GM23338 (cell line): ENCODE measurements at regions not wholly inside any gene's neighbourhood (a gene's known extent, or its start where the extent isn't known, plus 50 kb on each side); places are given as distances from the start of the nearest gene placed in this dataset.

ENCODE experiments used
- ATAC-seq: fragments of 200-7000 bp; cut with Tn5 transposase; 3 replicates; pipeline ENCODE4 v1.9.1; 2020
- DNase-seq: peaks from one replicate; pipeline ENCODE4 v3.0.0-alpha.2; 2015; ENCODE audit warnings: low spot score
- H2AFZ ChIP-seq: fragments of 200-600 bp; sonication (generic); 2 replicates; pipeline ENCODE4 v1.8.0; 2016; ENCODE audit warnings: antibody characterized with exemption, mild to moderate bottlenecking, moderate library complexity
- H3F3A ChIP-seq: fragments of 200-600 bp; sonication (generic); replicated peaks from 2 replicates; pipeline ENCODE4 v1.8.0; 2017; ENCODE audit warnings: antibody characterized with exemption, mixed run types, low read depth
- H3K27ac ChIP-seq: fragments of 200-600 bp; sonication (generic); 2 replicates; pipeline ENCODE4 v1.6.1; 2016; ENCODE audit warnings: low read depth
- H3K27me3 ChIP-seq: fragments of 200-600 bp; sonication (generic); 2 replicates; pipeline ENCODE4 v1.8.0; 2016; ENCODE audit warnings: mild to moderate bottlenecking, mixed run types, moderate library complexity; ENCODE audit not compliant: insufficient read depth
- H3K36me3 ChIP-seq: fragments of 200-600 bp; sonication (generic); 2 replicates; pipeline ENCODE4 v1.8.0; 2016; ENCODE audit warnings: mild to moderate bottlenecking; ENCODE audit not compliant: insufficient read depth
- H3K4me1 ChIP-seq: fragments of 200-600 bp; sonication (generic); 2 replicates; pipeline ENCODE4 v1.8.0; 2016; ENCODE audit warnings: mild to moderate bottlenecking, moderate library complexity; ENCODE audit not compliant: insufficient read depth
- H3K4me2 ChIP-seq: fragments of 200-600 bp; sonication (generic); 2 replicates; pipeline ENCODE4 v1.7.1; 2017; ENCODE audit warnings: mixed run types
- H3K4me3 ChIP-seq: fragments of 200-600 bp; sonication (generic); 2 replicates; pipeline ENCODE4 v1.6.1; 2016; ENCODE audit warnings: mixed run types
- H3K79me2 ChIP-seq: fragments of 200-600 bp; sonication (generic); replicated peaks from 2 replicates; pipeline ENCODE4 v1.8.0; 2017; ENCODE audit warnings: mild to moderate bottlenecking; ENCODE audit not compliant: insufficient read depth
- H3K9me2 ChIP-seq: fragments of 200-600 bp; sonication (generic); 2 replicates; pipeline ENCODE4 v1.8.0; 2017; ENCODE audit not compliant: insufficient read depth
- H4K20me1 ChIP-seq: fragments of 200-600 bp; sonication (generic); replicated peaks from 2 replicates; pipeline ENCODE4 v1.8.0; 2017; ENCODE audit warnings: mild to moderate bottlenecking; ENCODE audit not compliant: insufficient read depth
- H3K27ac Mint-ChIP-seq: 2 replicates; pipeline ENCODE4 v1.8.0; 2020; ENCODE audit warnings: inconsistent platforms, mild to moderate bottlenecking, moderate library complexity, mixed read lengths
- H3K27me3 Mint-ChIP-seq: 3 replicates; pipeline ENCODE4 v1.8.0; 2022; ENCODE audit warnings: low read depth, mild to moderate bottlenecking, moderate library complexity, mixed read lengths, inconsistent platforms; ENCODE audit not compliant: insufficient read depth, poor library complexity
- H3K36me3 Mint-ChIP-seq: 3 replicates; pipeline ENCODE4 v1.8.0; 2021; ENCODE audit warnings: low read depth, mild to moderate bottlenecking, inconsistent platforms, moderate library complexity, mixed read lengths
- H3K4me1 Mint-ChIP-seq: 3 replicates; pipeline ENCODE4 v1.8.0; 2020; ENCODE audit warnings: mild to moderate bottlenecking, inconsistent platforms, mixed read lengths
- H3K4me3 Mint-ChIP-seq: 3 replicates; pipeline ENCODE4 v1.8.0; 2021; ENCODE audit warnings: moderate library complexity, mild to moderate bottlenecking, inconsistent platforms, mixed read lengths
- H3K9me3 Mint-ChIP-seq: 3 replicates; pipeline ENCODE4 v1.8.0; 2020; ENCODE audit warnings: moderate library complexity, mild to moderate bottlenecking, inconsistent platforms, mixed read lengths
- CREB1 ChIP-seq: fragments of 250-450 bp; sonication (Bioruptor Pico); IDR thresholded peaks from 2 replicates; pipeline ENCODE4 v1.5.0; 2020; ENCODE audit warnings: low read depth, mild to moderate bottlenecking, moderate library complexity
- CTCF ChIP-seq, 2 experiments: fragments of 200-600 bp in 1 of 2; sonication (generic) in 1 of 2; conservative IDR thresholded peaks; 2 replicates each; pipeline versions ENCODE4 v1.5.1 to v1.6.1; 2016 to 2017; ENCODE audit warnings: antibody characterized with exemption in 2 of 2, low read depth in 2 of 2, mild to moderate bottlenecking in 2 of 2, moderate library complexity in 1 of 2
- JUNB ChIP-seq: IDR thresholded peaks from one replicate; pipeline ENCODE4 v1.6.1; 2016; ENCODE audit warnings: antibody characterized with exemption; ENCODE audit not compliant: unreplicated experiment
- POLR2AphosphoS5 ChIP-seq: IDR thresholded peaks from 2 replicates; pipeline ENCODE4 v1.6.1; 2016; ENCODE audit warnings: antibody characterized with exemption, low read depth
- REST ChIP-seq: IDR thresholded peaks from one replicate; pipeline ENCODE4 v1.6.1; 2018; ENCODE audit warnings: antibody characterized with exemption; ENCODE audit not compliant: unreplicated experiment
- STAT1 ChIP-seq: IDR thresholded peaks from one replicate; pipeline ENCODE4 v1.6.1; 2016; ENCODE audit warnings: antibody characterized with exemption; ENCODE audit not compliant: unreplicated experiment
- ZNF114 ChIP-seq: fragments of 250-450 bp; sonication (Bioruptor Pico); IDR thresholded peaks from 2 replicates; pipeline ENCODE4 v1.5.0; 2020; ENCODE audit warnings: mild to moderate bottlenecking, moderate library complexity
- ZNF462 ChIP-seq: fragments of 250-450 bp; sonication (Bioruptor Pico); IDR thresholded peaks from 2 replicates; pipeline ENCODE4 v1.5.0; 2020; ENCODE audit warnings: mild to moderate bottlenecking, moderate library complexity

- Histone ChIP-seq H3K9me2 (peaks cover 3% of the 10 kb centered on the region; the same call in 1 of the 2 replicates), H2AFZ (no peak overlapping the region), H3K4me1 (no peaks in the 10 kb centered on the region), H3K4me2 (no peak overlapping the region), H3K27ac (no peak overlapping the region), H3F3A (no peaks in the 10 kb centered on the region), H3K79me2 (no peaks in the 10 kb centered on the region), H3K27me3 (no peaks in the 10 kb centered on the region), H3K4me3 (no peak overlapping the region), H3K36me3 (no peaks in the 10 kb centered on the region), H4K20me1 (no peaks in the 10 kb centered on the region)
- no peaks in the 10 kb centered on the region; the same call in 2 of the 3 replicates for H3K36me3 Mint-ChIP-seq
- no peak overlapping the region for H3K4me3 Mint-ChIP-seq
- DNase-seq, result no peak
- H3K9me3 Mint-ChIP-seq, result peaks cover 5% of the 10 kb centered on the region; the same call in 2 of the 3 replicates
- no peaks in the 10 kb centered on the region for H3K27me3 Mint-ChIP-seq
- H3K27ac Mint-ChIP-seq, result no peak overlapping the region
- no peak for ATAC-seq
- no peak for TF ChIP-seq ZNF114
- H3K4me1 Mint-ChIP-seq, result no peaks in the 10 kb centered on the region
Measured at GRCh38 chr1:238658763-238659162, 727.6 kb upstream of the CHRM3 start.

GRCh38 chr1:238653693-238654321 lies 732.6 kb upstream of the CHRM3 start:
- Histone ChIP-seq H3K27ac (no peak overlapping the region), H3K27me3 (no peaks in the 10 kb centered on the region), H3K79me2 (no peaks in the 10 kb centered on the region), H2AFZ (no peak overlapping the region), H3K4me2 (no peak overlapping the region), H4K20me1 (no peaks in the 10 kb centered on the region), H3K36me3 (no peaks in the 10 kb centered on the region), H3K4me1 (peaks cover 5% of the 10 kb centered on the region; the same call in 1 of the 2 replicates), H3K9me2 (no peaks in the 10 kb centered on the region), H3F3A (no peaks in the 10 kb centered on the region), H3K4me3 (no peak overlapping the region)
- no peak for ATAC-seq
- H3K27ac Mint-ChIP-seq, result no peak overlapping the region
- TF ChIP-seq CREB1 (CRISPR knock-in tag) (no peak), STAT1 (no peak), POLR2AphosphoS5 (no peak), ZNF462 (CRISPR knock-in tag) (no peak), JUNB (no peak), REST (no peak), CTCF (conservative IDR thresholded peaks at IDR 0.05; ENCODE audit: low read depth in 2 of 2) (no peak)
- peaks cover 6% of the 10 kb centered on the region for H3K4me1 Mint-ChIP-seq
- H3K4me3 Mint-ChIP-seq, result no peak overlapping the region
- H3K9me3 Mint-ChIP-seq, result peaks cover 3% of the 10 kb centered on the region; the same call in 2 of the 3 replicates
- no peak for DNase-seq
- H3K27me3 Mint-ChIP-seq, result no peaks in the 10 kb centered on the region
- H3K36me3 Mint-ChIP-seq, result no peaks in the 10 kb centered on the region
